ENCODE measurements at regions not wholly inside any gene's neighbourhood (a gene's known extent, or its start where the extent isn't known, plus 50 kb on each side); places are given as distances from the start of the nearest gene placed in this dataset.

DNA sequence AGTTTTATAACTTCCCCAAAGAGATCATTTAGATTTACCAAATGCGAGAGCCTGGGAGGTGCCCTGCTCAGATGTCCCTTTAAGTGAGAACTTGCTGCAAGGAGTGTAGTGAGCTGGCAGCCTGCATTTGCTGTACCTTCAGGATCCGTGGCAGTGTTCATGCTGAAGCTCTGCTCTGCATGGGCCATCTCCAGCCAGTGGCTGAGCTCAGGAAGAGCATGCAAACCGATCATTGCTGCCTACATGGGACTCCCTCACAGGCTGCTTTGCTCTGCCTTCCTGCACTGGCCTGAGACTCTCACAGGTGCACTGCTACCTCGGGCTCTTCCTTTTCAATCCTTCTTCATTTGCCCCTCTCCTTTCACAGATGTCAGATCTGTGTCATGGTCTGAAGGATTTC lies 152.0 kb upstream of the SFRP2 start:
- no peak for FAIRE-seq
- no peak for DNase-seq (ENCODE audit: insufficient read length, low spot score)

DNA sequence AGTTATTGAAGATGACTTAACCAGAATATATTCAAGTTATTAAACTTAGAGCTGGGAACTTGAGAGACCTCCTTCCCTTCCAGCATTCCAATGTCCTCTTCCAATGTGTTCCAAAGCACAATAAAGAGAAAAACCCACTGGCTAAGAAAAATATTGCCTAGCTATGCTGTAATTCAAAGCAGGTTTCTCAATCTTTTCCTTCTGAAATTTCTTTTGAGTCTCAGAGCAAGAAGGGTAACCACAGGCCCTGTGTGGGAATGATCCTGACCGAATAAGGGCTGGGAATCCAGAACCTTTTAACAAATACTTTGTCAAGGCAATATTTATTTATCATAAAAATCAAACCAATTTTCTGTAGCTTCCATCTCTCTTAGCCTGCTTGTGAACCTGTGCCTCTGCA lies 150.7 kb upstream of the SFRP2 start:
- DNase-seq (ENCODE audit: insufficient read length, low spot score), result no peak
- FAIRE-seq, result no peak

DNA sequence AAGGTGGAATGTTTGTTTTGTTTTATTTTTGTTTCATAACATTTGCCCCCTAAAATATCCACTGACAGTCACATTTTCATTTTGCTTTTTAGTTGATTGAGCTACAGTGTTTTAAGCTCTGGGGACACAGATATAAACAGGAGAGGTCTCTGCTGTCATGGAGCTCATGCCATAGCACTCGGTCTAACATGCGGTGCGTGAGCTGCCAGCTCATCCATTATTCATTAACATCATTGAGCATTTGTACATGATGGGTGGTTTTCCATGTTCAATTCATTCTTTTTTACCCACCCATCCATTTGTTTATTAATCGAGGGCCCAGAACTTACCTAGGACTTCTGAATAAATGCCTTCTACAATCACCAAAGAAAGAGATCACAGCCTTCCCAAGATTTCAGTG lies 150.1 kb upstream of the SFRP2 start:
- DNase-seq (ENCODE audit: insufficient read length, low spot score) (no peak), FAIRE-seq (no peak)

DNA sequence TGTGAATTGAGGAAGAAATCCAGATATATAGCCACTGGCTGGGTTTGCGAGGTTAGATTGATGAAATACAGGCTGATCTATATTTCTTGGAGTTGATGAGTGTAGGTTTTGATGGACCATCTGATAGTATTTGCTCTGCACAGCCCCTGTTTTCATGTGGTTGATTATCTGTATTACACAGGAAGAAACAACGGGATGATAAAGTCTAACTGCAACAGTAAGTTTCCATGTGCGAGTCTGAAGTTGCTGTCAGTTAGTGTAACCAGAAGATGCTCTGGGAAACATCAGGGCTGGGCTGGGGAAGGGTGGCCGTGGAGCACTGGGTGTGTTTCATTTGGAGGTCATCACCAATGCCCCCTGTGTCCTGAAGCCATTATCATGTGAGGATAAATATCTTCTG lies 148.4 kb upstream of the SFRP2 start:
- FAIRE-seq (no peak), DNase-seq (ENCODE audit: insufficient read length, low spot score) (no peak)

DNA sequence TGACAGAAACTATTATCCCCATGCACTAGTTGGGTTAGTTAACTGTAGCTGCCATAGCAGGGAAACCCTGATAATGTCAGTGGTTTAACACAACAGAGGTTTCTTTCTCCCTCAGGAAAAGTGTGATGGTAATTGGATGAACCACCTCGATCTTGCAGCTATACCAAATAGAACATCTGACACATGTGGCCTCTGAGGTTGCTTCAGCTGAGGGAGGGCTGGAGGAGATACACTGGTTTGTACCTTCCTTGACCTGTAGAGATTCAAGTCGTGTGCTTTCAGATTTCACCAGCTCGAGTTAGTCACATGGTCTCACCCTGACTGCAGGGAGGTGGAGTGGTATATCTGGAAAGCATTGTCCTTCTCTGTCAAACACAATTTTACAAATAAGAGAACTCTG lies 147.2 kb upstream of the SFRP2 start:
- FAIRE-seq (peak; percentile 13), DNase-seq (ENCODE audit: insufficient read length, low spot score) (no peak)

DNA sequence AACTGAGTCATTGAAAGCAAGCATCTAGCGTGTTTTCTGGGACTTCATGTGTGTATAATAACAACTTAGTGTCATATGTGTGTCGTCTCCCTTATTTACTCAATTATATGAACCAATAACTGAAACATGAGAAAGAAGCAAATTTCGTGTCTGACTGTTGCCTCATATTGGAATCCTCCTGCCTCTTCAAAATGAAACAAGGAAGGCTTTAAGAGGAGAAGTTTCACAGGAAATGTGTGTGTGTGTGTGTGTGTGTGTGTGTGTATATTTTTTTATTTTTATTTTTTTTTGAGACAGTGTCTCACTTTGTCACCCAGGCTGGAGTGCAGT lies 145.8 kb upstream of the SFRP2 start:
- DNase-seq (ENCODE audit: insufficient read length, low spot score) (no peak), FAIRE-seq (no peak)

DNA sequence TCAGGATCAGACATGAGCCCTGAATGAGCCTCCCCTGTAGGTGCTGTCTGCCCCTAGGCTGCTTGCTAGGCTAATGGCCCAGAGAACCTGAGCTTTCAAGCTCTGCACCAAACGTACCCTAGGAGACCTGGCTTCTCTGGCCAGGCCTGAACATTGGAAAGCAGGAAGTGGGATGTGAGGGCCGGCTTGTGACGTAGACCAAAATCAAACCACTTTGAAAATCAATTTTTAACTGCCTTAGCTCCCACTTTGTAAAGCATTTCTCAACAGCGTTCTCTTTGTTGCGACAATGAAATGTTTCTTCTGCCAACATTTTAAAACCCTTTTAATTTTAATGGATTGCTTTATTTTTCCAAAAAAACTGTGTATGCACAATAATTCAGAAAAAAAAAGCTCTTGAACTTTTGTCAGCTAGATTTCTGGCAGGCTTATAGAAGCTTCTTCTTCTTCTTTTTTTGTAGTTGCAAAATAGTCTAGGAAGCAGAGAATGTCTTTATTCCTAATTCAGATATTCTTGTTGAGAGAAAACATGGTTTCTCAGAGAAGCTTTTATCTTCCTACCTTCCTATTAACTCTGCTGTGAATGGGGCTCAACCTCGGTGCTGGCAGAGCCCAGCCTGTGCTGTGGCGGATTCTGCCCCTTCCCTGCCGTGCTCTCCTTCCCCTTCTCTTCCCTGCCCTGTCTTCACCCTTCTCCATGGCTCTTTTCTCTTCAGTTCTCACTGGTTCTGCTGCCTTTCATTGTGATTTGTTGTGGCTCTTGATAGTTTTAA lies 145.2 kb upstream of the SFRP2 start:
- no peak for DNase-seq (ENCODE audit: insufficient read length, low spot score)
- FAIRE-seq, result no peak

DNA sequence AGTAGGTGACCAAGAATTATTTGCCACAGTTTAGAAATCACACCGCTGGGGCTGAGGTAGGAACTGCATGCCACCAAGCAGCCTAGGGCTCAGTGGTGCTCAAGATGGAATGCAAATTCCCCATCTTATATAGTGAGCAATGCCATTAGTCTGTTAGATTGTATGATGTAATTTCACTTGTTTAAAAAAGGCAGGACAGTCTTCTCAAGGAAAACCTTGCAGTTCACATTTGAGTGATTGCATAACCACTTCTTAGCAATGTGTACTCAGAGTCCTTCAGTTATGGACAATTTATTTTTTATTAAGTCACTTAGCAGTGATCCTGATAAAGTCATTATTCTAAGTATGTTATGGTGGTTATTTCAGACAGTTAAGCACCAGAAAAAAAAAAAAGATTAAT lies 142.9 kb upstream of the SFRP2 start:
- no peak for FAIRE-seq
- DNase-seq (ENCODE audit: insufficient read length, low spot score), result no peak

DNA sequence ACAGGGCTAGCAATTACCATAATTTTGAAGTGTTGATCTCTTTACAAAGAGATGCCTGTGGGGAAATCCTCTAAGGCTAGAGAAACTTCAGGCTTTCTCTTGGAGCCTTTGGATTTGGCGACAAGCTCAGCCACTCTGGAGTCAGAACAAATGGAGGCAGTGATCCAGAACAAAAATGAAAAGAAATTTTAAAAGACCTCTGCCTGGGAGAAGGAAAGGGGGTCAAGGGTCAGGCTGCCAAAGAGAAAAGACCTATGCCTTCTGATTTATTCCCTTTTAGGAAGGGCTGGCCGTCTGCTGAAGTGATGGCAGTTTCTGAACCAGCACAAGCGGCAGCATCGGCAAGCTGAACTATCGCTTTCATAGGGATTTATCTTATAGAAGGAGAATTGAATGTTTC lies 140.8 kb upstream of the SFRP2 start:
- DNase-seq (ENCODE audit: insufficient read length, low spot score) (no peak), FAIRE-seq (no peak)

DNA sequence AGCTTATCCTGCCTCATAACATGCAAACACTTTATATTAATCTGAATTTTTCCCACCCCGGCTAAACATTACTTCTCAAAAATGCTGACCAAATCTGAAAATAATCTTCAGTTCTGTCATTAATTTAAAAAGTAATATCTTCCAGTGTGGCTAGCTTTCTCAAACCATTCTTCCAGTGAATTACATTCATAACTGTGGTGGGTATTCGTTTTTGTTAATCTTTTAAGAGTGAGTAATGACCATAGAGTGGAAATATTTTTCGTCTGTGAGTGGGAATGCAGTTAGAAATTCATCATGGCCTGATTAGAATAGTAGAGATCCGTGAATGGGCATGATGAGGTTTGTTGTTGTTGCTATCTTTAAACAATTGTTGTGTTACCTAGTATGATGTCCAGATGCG lies 138.6 kb upstream of the SFRP2 start:
- no peak for FAIRE-seq

DNA sequence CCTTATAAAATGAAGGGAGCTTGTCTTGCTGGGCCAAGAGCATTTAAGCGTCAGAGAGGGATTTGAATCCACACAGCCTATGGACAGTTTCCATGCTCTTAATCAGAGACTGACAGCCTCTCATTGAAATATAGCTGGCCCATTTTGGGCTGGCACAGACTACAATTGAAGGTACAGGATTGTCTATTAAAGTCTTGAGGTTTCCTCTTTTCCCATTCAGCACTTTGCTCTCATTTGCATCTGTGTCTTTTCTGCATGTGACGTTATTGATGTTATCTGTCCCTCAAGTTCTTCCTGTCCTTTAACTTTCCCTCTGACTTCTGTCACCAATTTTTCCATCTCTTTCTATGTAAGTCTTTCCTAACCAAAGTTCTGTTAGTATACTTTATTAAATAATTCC lies 133.3 kb upstream of the SFRP2 start:
- DNase-seq (ENCODE audit: insufficient read length, low spot score), result no peak
- no peak for FAIRE-seq

More for the DNA sequence above, 138.6 kb upstream of the SFRP2 start:
- no peak for DNase-seq (ENCODE audit: insufficient read length, low spot score)

DNA sequence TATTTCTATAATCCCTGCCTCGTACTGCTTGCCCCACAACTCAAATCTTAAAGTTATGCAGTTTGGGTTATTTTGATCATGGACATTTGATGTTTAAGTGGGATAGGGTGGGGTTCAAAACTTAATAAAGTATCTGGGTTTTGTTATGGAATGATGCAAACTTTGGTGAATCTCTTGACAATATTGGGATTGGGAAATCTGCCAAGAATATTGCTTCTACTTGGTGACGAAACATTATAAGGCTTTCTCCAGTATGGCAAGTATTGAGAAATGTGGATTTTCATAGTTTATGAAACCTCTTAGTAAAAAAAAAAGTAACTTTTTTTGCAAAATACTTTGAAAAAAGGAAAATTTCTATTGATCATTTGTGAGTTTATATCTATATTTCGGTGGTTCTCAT lies 130.8 kb upstream of the SFRP2 start:
- FAIRE-seq (no peak), DNase-seq (ENCODE audit: insufficient read length, low spot score) (no peak)

DNA sequence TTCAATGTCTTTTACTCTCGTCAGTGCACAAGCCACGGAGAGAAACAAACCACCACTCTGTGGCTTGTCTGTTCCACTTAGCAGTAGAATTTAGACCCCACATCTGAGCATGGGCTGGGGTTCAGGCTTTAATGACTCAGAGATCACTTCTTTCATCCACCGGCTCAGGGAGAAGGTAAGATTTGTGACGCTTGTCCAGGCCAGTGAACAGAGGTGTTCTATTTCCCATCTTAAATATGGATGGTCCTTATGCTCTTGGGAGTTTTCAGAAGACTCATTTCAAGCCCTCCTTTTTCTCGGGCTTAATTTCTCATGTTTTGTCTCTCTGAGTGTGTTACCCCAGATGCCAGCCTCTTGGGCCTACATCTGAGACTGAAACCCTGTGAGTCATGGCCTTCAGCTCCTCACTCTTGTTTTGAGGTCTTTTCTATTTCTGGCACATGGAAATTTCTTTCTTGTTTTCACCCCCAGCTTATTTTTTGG lies 127.4 kb upstream of the SFRP2 start:
- DNase-seq (ENCODE audit: insufficient read length, low spot score) (no peak), FAIRE-seq (no peak)

DNA sequence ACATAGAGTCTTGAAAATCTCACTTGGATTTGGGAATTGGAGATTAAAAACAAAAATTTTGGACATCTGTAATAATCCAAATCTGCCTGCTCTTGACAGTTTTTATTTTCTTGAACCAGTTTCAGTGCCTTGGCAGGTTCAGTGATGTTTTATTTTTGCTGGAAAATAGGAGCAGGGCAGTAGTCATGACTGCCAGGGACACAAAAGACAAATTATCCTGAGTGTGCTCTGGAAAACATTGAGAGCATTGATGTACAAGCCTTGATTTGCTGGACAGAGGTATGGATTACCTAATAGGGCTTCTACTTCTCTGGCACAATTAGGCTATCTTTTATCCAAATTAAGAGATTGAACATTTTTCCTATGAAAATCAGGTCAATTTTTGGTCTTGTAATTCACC lies 123.4 kb upstream of the SFRP2 start:
- DNase-seq (ENCODE audit: insufficient read length, low spot score), result no peak
- no peak for FAIRE-seq

DNA sequence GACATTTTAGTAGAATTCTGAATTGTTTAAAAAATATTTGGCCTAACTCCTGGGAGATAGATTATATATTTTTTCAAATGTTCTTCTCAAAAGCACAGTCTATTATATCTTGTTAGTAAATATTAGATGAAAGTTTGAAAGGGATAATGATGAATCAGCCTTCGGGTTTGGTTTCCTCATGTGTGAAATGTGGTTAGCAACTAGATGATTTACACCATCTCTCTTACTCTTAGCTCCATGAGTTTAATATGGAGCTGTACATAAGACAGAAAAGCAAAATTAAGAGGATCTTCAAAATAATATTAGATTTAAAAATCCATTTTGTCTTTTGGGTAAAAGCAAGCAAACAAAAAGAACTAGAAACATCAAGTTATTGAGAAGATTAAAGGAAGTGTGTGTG lies 120.8 kb upstream of the SFRP2 start:
- DNase-seq (ENCODE audit: insufficient read length, low spot score), result no peak
- FAIRE-seq, result no peak

DNA sequence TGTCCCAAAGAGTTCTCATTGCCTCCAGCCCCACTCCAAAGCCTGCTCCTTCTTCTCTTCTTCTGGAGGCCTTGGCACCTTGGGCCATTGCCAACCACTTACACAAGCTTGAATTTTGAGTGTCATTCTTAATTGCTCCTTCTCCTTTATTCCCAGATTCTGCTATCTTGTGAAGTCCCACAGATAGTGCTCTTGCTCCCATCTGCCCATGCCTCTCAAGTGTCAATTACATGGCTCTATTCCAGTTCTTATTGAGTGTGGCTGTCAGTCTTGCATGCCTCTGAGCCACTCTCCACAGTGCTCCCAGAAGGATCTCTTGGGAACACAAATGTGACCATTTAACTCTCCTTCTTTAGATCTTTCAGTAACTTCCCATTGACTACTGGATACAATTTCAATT lies 117.3 kb upstream of the SFRP2 start:
- FAIRE-seq, result no peak
- no peak for DNase-seq (ENCODE audit: insufficient read length, low spot score)

DNA sequence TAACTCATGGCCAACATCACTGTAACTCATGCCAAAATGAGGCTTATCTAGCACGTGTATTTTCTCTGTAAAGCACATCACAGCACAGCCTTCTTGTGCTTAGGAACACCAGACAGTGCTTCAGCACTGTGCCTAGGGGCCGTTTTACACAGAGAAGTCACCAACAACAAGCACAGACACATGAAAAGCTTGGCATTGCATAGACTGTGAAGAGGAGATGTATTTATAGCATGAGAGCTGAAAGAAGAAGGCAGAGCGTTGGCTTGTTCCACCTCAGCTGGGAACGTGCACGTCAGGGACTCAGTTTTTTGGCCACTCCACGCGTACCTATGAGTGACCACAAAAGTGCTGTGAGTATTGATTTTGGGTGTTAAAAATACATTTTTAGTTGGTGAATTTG lies 116.3 kb upstream of the SFRP2 start:
- DNase-seq (ENCODE audit: insufficient read length, low spot score), result no peak

DNA sequence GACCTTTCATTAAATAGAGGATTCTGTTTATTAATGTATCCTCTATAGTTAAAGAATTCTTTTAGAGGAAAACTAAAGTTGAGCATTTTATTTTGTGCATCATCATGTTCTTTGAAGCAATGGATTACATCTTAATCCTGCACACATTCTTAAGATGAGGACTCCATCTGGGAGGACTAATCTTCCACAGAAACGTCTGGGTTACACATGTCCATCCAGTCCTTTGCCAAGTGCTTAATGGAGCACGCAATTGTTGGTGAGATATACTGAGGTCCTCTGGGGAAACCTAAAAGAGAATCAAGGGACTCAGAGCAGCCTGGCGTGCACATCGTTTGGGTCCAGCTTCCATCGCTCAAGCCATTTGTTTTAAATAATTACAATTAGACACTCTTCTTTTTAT lies 115.1 kb upstream of the SFRP2 start:
- FAIRE-seq (no peak), DNase-seq (ENCODE audit: insufficient read length, low spot score) (no peak)

More for the DNA sequence above, 116.3 kb upstream of the SFRP2 start:
- no peak for FAIRE-seq

DNA sequence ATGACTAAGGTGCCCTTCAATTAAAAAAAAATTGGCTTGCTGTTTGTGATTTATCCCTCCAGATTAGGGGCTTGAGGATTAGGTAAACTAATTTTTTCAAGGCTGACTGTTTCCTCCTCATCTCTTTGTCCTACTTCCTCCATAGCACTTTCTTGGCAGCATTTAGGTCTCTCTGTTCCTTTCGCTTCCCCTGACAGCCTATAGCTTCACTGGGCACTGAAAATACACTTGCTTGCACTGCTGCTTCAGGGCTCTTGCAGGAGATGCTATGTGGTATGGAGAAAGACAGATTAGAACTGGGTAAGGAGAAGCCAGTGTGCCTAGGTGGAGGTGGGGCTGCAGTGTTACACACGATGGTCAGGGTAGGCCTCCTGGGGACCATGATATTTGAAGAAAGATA lies 112.3 kb upstream of the SFRP2 start:
- no peak for FAIRE-seq
- no peak for DNase-seq (ENCODE audit: insufficient read length, low spot score)

DNA sequence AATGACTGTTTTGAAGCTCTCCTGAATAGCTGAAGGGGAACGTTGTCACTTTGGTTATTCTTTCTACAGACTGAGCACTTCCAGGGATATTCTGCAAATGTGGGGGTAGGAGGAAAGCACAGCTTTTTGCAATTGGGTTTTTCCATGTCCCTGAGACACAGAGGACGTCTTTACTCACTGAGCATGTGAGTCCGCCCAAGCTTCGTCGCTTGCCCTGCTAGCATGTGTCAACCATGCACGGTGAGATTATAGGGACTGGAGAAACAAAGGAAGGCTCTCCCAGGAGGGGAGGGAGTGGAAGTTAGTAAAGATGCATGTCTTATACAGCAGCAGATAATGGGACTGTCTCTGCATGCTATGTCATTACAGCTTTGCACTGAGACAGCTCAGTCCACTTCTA lies 111.5 kb upstream of the SFRP2 start:
- no peak for DNase-seq (ENCODE audit: insufficient read length, low spot score)
- no peak for FAIRE-seq

DNA sequence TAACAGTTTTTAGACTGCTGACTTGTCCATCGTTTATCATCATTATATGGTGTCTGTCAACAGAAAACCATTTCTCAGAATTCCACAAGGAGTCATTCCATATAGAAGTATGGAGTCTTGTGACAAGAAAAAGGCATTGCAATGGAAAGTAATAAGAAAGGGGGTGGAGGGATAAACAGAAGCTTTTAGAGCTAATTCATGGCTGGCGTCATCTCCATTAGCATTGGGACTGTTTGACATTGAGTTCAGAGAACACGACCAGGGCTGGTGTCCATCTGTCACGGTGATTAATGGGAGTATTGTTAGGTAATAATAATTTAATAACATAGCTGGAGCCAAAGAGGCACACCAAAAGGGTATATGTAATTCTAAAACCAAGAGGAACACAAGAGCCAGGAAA lies 101.9 kb upstream of the SFRP2 start:
- FAIRE-seq (no peak), DNase-seq (ENCODE audit: insufficient read length, low spot score) (no peak)

DNA sequence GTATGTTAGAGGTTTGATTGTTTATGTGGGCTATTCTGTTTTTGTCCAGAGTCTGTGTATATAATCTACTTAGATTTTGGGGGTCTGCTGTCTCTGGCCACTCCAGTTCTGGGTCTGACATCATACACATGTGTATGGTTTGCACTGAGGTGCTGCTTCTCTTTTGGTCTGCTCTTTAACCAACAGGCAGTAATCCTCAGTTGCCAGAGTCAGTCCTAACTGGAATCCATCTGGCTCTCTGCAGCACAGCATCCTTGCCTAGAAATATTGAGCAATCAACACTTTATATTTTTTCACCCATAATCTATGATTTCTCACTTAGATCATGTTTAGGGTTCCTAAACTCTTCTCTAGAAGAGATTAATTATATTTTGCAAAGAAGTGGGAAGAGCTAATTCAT lies 98.3 kb upstream of the SFRP2 start:
- FAIRE-seq, result no peak
- DNase-seq (ENCODE audit: insufficient read length, low spot score), result no peak

DNA sequence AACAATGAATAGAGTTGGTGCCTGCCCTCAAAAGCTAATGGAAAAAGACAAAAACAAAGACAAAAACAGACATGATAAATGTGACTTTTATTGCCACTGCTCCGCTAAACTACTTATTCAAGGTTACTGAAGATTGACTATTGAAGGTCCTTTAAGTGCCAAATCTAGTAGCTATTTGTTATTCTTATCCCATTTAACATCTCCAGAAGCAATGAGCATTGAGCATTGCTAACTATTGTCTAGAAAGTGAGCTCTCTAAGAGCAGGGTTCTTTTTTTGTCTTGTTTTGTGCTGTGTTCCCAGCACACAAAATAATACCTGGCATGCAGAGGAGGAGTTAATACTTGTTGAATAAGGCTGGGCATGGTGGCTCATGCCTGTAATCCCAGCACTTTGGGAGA lies 95.4 kb upstream of the SFRP2 start:
- no peak for DNase-seq (ENCODE audit: insufficient read length, low spot score)
- no peak for FAIRE-seq

All from HTR-8/SVneo (cell line).